Suppressor macrophage (primary cell): ENCODE measurements at regions not wholly inside any gene's neighbourhood (a gene's known extent, or its start where the extent isn't known, plus 50 kb on each side); places are given as distances from the start of the nearest gene placed in this dataset.
A peak's percentile ranks its signal among the peaks of the same experiment; 100 is the strongest.
"Not testable (repeated sequence)": the region's sequence is repeated elsewhere in the genome, so short reads cannot be mapped to it uniquely, and the experiment has no call there.

Experiments used
- DNase-seq, 4 experiments: peaks; one replicate each; pipeline ENCODE4 v3.0.0-alpha.2; 2020 to 2022

DNA sequence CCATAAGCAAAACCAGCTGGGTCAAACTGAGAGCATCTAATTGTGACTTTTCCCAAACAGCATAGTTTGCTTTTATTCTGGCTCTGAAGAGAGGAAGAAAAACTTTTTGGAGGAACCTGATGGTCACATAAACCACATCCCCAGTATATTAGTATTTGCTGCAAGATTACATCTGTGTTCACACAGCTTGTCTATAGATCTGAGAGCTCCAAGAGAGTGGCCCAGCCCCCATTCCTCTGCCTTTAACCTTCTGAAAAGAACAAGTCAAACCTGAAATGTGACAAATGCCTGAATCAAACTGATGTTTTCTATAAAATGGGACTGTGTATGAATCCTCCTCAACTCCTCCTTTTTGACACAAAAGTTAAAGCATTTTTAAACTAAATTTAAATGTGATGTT lies 435.2 kb downstream of the ZNF479 start:
- not testable (repeated sequence) for DNase-seq

DNA sequence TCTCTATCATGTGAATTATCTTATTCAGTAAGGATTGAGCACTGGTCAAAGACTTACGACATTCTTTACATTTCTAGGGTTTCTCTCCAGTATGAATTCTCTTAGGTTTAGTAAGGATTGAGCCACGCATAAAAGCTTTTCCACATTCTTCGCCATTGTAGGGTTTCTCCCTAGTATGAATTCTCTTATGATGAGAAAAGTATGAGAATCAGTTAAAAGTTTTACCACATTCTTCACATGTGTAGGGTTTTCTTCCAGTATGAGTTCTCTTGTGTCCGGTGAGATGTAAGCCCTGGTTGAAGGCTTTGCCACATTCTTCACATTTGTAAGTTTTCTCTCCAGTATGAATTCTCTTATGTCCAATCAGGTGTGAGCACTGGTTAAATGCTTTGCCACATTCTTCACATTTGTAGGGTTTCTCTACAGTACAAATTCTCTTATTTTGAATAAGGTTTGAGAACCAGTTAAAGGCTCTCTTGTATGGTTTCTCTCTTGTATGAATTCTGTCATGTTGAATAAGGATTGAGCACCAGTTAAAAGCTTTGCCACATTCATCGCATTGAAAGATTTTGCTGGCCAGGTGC lies 445.9 kb downstream of the ZNF479 start:
- DNase-seq, result no peak

DNA sequence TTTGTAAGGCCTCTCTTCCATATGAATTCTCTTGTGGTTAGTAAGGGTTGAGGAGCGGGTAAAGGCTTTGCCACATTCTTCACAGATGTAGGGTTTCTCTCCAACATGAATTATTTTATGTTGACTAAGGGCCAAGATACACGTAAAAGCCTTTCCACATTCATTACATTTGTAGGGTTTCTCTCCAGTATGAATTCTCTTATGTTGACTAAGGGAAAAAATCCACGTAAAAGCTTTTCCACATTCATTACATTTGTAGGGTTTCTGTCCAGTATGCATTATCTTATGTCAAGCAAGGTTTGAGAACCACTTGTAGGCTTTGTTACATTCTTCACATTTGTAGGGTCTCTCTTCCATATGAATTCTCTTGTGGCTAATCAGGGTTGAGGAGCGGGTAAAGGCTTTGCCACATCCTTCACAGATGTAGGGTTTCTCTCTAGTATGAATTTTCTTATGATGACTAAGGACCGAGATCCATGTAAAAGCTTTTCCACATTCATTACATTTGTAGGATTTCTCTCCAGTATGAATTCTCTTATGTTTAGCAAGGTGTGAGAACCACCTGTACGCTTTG lies 493.0 kb downstream of the ZNF479 start:
- no peak for DNase-seq

DNA sequence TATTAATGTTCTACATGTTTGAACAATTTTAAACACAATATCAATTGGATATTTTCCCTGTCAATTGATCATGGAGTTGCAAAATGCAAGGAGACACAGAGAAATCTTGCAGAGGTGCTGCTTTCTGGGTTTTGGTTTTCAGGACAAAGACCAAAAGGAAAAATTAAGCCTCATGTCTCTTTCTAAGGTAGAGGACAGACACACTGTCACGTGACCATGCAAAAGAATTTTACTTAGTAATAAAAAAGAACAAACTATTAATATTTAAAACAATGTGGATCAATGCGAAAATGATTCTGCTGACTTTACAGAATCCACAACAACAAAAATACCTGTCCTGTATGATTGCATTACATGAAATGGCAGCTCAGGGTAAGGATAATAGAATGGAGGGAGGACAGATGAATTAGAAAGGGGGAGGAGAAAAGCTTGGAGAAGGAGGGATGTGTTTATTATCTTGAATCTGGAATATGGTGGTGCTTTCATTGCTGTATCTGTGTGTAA lies 493.7 kb upstream of the NUPR2 start:
- no peak for DNase-seq

DNA sequence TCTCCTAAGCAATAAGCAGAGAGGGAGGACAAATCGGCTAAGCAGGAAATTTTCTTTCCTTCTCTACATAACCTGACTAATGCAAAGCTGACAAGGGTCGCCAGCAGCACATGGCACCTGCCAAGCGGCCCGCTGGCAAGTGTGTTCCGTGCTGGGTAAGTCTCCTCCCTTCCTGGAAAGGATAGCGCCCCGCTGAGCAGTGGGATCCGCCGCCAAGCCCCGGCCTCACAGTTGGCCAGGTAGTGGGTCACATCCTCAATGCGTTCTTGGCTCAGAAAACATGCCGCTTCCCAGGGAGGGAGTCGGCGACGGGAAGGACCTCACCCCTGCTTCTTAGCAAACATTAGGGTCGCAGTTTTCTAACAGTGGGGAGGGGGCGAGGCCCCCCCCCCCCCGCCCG lies 488.9 kb upstream of the NUPR2 start:
- DNase-seq, result no peak

DNA sequence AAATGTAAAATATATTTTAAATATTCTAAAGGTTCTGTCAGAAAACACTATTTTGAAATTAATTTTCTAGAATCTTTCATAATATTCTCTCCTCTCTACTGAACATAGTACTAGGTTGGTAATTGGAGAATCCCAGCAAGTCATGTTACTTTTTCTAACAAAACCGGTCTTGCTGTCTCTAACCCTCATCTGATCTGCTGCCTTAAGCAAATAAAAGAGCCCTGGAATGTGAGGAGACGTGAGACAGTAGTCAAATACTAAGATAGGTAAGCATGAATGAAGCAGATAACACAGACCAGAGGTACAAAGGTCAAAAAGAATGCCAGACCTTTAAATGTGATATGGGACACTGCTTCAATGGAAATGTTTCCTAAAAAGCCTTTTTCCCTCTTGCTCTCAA lies 462.4 kb upstream of the NUPR2 start:
- no peak for DNase-seq

DNA sequence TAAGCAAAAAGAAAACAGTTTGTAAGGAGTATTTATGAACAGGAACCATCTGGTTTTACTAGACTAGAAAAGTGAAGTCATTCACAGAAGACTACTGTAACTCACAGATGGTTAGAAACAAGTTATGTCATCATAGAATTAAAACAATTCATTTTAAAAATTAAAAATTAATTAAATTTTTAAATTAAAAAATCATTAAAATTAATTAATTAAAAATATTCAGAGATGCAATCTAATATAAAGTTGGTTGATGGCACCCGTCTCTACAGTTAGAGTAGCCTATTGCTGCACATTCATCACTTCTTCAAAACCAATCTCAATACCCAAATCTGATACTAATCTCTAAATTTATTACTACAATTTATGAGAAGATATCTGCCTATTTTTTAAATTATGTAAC lies 454.8 kb upstream of the NUPR2 start:
- no peak for DNase-seq

DNA sequence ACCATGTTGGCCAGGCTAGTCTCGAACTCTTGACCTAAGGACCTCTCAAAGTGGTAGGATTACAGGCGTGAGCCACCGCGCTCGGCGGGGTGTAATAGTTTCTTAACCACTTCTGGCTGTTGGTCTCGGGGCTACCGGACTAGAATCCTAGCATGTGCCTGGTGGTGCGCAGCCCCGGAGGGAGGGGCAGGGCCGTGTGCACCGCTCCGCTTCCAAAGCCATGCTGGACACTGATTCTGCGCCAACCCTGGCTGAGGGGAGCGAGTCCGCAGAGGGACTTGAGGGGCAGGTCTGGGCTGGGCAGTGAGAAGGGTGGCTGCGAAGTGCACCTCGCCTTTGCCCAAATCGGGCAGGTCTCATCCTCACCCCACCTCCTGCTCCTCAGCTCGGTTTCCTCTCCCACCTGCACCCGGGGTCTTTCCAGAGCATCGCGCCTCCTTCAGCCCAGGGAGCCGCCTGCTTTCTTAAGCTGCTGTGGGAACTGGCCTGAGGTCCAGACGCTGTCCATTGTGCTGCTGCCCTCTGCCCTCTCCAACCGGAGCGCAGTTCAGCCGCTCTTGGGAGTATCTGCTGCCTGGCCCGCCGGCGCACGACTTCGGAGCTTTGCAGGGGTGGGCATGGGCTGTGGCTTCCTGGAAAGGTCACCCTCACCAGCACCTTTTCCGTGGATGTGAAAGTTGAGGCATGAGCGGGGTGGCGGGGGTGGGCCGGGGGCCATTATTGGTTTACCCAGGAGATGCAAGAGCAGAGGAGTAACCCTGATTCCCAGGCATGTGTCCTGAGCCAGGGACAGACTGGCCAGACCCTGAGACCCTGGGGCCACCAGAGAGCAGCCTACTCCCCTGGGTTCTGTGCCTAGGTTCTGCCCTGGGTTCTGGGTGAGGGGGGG lies 422.6 kb upstream of the NUPR2 start:
- DNase-seq, result no peak

DNA sequence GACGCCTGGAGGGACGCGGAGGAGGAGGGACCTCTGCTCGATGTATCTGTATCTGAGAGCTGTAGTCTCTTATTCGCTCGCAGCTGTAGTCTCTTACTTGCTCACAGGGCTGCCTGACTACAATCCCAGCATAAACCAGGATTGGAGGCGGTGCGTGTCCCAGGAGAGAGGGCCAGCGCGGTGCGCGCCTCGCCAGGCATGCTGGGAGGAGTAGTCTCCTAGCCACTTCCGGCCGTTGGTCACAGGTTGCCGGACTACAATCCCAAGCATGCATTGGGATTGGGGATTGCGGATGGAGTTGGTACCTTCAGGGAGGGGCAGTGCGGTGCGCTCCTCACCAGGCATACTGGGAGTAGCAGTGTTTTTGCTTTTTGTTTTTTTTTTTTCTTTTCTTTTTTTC lies 421.7 kb upstream of the NUPR2 start:
- no peak for DNase-seq

DNA sequence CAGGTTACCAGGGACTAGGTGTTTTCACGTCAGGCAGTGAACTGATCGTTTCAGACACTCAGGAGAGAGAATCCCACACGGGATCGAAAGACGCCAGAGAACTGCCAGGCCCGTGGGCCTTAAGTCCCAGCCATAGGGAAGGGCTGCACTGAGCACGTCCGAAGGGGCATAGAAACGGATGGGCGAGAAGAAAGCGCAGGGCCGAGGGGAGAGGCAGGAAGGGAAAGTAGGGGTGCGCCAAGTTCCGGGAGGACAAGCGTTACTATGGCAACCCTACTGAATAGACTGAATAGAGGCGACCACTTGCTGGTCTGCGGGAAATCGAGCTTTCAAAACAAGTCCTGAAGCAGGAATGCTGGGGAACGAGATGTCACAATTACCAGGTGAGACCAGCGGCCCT lies 421.3 kb upstream of the NUPR2 start:
- no peak for DNase-seq

DNA sequence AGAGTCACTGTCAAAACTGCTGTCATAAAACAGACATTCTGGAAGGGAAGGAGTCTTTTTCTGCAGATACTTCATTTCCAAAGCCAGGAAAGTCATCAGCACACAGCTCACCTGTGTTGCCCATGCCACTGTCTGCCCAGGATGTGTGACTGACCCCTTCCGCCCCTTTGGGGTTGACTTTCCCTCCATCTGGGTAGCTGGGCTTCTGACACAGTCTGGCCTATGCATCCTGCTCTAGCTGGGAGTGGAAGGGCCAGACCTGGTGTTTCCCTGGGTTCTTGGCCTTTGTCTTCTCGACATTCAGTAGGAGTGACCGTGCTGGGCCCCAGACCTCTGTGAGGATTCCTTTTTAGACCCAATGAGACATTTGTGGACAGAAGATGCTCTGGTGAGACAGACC lies 378.9 kb upstream of the NUPR2 start:
- DNase-seq, result no peak

DNA sequence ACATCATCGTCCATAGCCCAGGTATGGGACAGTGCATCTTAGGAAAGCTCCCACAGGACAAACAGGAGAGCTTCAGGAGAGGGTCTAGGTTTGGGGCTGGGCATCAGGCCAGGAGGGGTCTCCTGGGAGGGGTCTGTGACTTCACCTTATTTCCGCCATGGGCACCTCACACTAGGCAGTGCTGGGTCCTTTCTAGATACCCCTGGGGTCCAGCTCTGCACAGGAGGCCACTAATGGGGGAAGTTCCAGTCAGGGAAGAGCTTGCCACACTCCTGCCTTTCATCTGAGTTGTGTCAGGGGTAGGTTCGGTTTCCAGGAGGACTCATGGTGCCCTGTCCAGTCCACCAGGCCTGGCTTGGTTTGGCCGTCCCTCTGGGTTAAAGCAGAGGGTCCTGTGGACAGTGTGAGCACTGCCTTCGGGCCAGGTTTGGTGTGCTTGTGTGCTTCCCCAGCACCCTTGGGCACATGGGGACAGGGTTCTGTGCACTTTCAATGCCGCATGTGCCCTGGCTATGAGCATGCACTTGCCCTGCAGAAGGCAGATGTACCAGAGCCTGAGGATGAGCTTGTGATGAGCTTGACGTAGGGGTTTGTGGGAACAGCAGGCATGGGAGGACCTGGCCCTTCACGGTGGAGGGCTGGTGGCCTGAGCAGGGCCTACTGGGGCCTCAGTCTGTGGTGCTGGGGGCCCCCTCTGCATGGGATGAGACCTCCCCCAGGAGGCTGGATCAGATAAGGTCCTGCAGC lies 377.7 kb upstream of the NUPR2 start:
- DNase-seq, result no peak

DNA sequence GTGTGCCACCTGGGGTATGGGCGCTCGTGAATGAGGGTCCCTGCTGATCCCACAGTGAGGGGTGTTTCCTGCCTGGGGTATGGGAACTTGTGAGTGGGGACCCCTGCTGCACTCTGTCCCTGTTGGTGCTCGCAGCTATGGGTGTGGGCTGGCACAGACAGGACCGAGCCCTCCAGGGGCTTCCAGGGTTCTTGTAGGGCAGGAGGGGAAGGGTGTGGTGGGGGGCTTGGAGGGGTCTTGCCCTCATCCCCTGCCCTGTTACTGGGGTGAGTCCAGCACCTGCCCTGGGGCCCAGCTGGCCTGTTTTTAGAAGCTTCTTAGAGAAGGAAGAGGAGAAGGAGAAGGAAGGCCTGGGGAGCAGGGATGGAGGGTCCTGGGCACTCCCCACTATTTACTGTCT lies 377.0 kb upstream of the NUPR2 start:
- no peak for DNase-seq

DNA sequence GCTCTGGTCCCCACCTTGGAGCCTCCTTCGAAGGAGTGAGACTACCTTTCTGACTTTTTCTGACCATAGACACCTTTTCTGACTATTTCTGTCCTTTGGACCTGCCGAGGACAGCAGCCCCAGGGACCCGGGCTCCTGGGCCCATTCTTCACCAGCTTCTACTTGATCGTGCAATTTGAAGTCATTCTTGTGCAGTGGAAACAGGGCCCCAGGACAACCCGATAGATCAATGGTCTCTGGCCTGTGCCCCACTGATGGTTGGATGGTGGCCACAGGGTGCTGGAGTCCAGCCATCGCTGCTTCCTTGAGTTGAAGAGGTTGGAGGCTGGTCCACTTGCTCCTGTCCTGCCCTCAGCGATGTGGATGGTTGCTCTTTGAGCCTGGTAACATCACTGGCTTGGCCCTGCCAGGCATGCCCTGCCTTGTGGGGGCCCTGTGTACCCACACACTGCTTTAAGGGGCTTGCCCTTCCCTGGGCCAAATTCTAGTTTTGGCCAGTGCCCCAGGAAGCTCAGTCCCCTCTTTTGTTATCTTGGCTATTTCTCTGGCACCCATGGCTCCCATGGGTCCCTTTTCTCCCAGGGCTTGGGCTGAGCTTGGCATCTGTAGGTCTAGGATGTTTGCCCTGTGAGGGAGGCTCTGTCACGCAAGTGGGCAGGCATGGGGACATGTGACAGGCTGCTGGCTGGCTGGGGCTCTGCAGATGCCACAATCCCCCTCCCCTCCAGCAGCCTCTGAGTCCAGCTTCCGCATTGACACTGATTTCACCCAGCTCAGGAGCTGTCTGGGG lies 375.6 kb upstream of the NUPR2 start:
- DNase-seq, result no peak

DNA sequence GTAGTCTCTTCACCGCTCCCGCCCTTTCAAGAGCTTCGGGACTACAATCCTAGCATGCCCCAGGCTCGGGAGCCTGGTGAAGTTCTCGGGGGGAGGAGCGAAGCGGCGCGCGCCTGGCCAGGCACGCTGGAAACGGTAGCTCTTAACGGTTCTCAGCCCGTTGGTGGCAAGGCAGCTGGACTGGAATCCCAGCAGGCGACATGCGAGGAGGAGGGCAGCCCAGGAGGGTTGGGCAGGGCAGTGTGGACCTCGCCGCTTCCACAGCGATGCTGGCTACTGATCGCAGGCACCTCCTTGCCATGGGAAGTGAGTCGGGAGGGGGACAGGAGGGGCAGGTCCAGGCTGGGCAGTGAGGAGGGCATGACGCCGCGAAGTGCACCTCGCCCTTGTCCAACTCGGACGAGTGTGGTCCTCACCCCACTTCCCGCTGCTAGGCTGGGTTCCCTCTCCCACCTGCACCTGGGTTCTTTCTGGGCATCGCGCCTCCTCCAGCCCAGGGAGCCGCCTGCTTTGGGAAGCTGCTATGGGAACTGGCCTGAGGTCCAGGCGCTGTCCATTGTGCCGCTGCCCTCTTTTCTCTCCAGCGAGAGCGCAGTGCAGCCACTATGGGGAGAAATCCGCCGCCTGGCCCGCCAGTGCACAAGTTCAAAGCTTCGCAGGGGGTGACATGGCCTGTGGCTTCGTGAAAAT lies 367.8 kb upstream of the NUPR2 start:
- no peak for DNase-seq

DNA sequence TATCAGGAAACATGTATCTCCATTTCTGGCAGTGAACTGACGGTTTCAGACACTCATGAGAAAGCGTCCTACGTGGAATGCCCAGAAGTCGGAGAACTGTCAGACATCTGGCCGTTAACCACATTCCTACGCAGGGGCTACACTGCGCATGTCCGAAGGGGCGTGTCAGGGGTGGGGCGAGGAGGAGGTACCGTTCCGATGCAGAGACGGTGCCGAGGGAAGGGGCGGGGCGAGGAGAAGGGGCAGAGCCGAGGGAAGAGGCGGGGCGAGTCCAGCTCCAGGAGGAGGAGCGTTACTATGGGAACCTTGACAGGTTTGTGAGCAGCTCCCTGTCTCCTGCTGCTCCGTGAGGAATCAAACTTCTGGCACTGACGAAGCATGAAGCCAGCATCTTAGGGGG lies 366.9 kb upstream of the NUPR2 start:
- DNase-seq, result no peak

DNA sequence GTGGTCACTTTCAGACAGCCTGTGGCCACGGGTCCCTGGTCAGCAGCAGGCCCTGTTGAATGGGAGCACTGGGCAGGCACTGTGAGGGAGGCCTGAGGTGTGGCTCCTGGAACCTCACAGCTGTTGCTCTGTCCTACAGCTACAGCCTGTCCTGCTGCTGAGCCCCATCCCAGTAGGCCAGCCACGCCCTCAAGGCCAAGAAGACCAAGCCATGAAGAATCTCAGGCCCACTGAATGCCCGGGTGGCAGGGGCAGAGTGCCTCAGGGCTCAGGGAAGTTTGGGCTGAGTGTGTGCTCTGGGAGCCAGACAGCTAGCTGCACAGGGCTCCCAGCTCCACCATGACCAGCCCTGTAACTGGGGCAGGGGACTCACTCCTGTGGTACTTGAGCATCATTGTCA lies 363.5 kb upstream of the NUPR2 start:
- DNase-seq, result no peak

DNA sequence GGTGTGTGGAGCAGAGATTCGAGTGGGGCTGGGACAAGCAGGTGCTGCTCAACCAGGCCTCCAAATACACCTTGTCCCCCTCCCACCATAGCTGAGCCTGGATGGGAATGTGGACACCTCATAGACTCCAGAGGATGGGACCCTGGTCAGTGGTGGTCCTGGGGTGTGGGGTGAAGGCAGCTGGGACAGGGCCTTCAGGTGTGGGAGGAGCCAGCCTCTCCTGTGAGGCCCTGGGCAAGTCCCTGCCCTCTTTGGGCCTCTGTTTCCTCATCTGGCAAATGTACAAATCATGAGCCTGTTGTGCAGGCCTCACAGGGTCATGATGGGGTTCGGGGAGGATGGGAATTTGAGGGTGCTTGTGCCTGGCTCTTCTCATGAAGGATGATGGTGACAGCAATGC lies 362.9 kb upstream of the NUPR2 start:
- DNase-seq, result no peak

DNA sequence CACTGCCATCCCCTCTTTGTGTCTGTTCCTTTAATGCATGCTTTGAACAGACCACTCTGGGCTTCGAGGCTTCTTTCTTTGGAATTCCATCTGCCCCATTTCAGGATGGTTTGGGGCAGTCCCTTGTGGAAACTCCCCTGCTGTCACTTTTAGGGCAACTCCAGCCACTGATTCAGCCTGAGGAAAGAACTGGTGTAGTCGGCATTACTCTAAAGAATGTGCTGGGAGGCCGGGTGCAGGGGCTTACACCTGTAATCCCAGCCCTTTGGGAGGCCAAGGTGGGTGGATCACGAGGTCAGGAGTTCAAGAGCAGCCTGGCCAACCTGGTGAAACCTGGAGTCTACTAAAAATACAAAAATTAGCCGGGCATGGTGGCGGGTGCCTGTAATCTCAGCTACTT lies 358.1 kb upstream of the NUPR2 start:
- no peak for DNase-seq

DNA sequence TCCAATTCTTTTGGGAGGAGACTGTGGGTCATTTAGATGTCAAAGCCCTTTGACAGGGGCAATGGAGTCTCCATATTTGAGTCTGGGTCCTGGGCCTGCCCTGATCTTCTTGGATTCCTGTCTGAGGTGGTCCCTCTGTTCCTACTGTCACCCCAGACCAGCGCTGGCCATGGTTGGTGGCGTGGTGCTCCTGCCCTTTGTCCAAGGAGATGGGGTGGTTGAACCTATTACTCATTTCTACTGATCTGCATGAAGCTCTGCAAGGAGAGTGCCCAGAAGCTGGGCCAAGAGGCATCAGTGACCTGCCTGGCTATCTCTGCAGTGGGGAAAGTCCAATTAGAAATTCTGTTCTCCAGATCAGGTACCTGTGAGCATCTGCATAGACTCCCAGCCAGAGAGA lies 355.6 kb upstream of the NUPR2 start:
- no peak for DNase-seq

DNA sequence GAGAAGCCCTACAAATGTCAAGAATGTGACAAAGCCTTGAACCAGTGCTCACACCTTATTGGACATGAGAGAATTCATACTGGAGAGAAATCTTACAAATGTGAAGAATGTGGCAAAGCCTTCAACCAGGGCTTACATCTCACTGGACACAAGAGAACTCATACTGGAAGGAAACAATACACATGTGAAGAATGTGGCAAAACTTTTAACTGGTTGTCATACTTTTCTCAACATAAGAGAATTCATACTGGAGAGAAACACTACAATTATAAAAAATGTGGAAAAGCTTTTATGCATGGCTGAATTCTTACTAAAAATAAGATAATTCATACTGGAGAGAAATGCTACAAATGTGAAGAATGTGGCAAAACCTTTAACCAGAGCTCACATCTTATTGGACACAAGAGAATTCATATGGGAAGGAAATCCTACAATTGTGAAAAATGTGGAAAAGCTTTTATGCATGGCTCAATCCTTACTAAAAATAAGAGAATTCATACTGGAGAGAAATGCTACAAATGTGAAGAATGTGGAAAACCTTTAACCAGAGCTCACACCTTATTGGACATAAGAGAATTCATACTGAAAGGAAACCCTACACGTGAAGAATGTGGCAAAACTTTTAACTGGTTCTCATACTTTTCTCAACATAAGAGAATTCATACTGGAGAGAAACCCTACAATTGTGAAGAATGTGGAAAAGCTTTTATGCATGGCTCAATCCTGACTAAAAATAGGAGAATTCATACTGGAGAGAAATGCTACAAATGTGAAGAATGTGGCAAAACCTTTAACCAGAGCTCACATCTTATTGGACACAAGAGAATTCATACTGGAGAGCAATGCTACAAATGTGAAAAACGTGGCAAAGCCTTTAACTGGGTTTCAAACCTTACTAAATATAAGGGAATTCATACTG lies 350.6 kb upstream of the NUPR2 start:
- peak in 1 of 4 experiments; percentile 4 for DNase-seq
